ENCODE measurements at regions not wholly inside any gene's neighbourhood (a gene's known extent, or its start where the extent isn't known, plus 50 kb on each side); places are given as distances from the start of the nearest gene placed in this dataset.
"Not testable (repeated sequence)": the region's sequence is repeated elsewhere in the genome, so short reads cannot be mapped to it uniquely, and the experiment has no call there.

- no peak for DNase-seq
Measured at GRCh38 chr2:52260904-52261303, 1229.0 kb upstream of the NRXN1 start.

- DNase-seq, result not testable (repeated sequence)
Measured at GRCh38 chr2:52258967-52259366, 1227.0 kb upstream of the NRXN1 start.

- no peak for DNase-seq
Measured at GRCh38 chr2:52258038-52258437, 1226.1 kb upstream of the NRXN1 start.

GRCh38 chr2:52253416-52253980 lies 1221.6 kb upstream of the NRXN1 start:
- DNase-seq, result no peak

GRCh38 chr2:52238782-52239181 lies 1206.8 kb upstream of the NRXN1 start:
- no peak for DNase-seq

- DNase-seq, result no peak
Measured at GRCh38 chr2:52222128-52222527, 1190.2 kb upstream of the NRXN1 start.

GRCh38 chr2:52220393-52220792 lies 1188.5 kb upstream of the NRXN1 start:
- no peak for DNase-seq

- no peak for DNase-seq
Measured at GRCh38 chr2:52210611-52211010, 1178.7 kb upstream of the NRXN1 start.

- DNase-seq, result no peak
Measured at GRCh38 chr2:52210161-52210560, 1178.2 kb upstream of the NRXN1 start.

GRCh38 chr2:52194342-52194741 lies 1162.4 kb upstream of the NRXN1 start:
- no peak for DNase-seq

GRCh38 chr2:52193804-52194203 lies 1161.9 kb upstream of the NRXN1 start:
- DNase-seq, result no peak

GRCh38 chr2:52192656-52193055 lies 1160.7 kb upstream of the NRXN1 start:
- no peak for DNase-seq

- no peak for DNase-seq
Measured at GRCh38 chr2:52181080-52181479, 1149.1 kb upstream of the NRXN1 start.

GRCh38 chr2:52178845-52179244 lies 1146.9 kb upstream of the NRXN1 start:
- no peak for DNase-seq

- no peak for DNase-seq
Measured at GRCh38 chr2:52145005-52145404, 1113.1 kb upstream of the NRXN1 start.

GRCh38 chr2:52144590-52144989 lies 1112.7 kb upstream of the NRXN1 start:
- no peak for DNase-seq

- DNase-seq, result no peak
Measured at GRCh38 chr2:52141076-52141475, 1109.1 kb upstream of the NRXN1 start.

GRCh38 chr2:52139241-52139640 lies 1107.3 kb upstream of the NRXN1 start:
- DNase-seq, result no peak

- no peak for DNase-seq
Measured at GRCh38 chr2:52135235-52135634, 1103.3 kb upstream of the NRXN1 start.

GRCh38 chr2:52128081-52128480 lies 1096.1 kb upstream of the NRXN1 start:
- no peak for DNase-seq

- no peak for DNase-seq
Measured at GRCh38 chr2:52127527-52127926, 1095.6 kb upstream of the NRXN1 start.

GRCh38 chr2:52117299-52117698 lies 1085.4 kb upstream of the NRXN1 start:
- DNase-seq, result no peak

GRCh38 chr2:52115750-52116149 lies 1083.8 kb upstream of the NRXN1 start:
- no peak for DNase-seq

GRCh38 chr2:52113338-52113737 lies 1081.4 kb upstream of the NRXN1 start:
- DNase-seq, result no peak

GRCh38 chr2:52112141-52112540 lies 1080.2 kb upstream of the NRXN1 start:
- DNase-seq, result no peak
